K562 (cell line): ENCODE measurements at regions not wholly inside any gene's neighbourhood (a gene's known extent, or its start where the extent isn't known, plus 50 kb on each side); places are given as distances from the start of the nearest gene placed in this dataset.

ENCODE experiments used
- ARID2 ChIP-seq: fragments of 450-650 bp; IDR thresholded peaks from 2 replicates; pipeline ENCODE4 v1.6.1; 2017; ENCODE audit warnings: antibody characterized with exemption, mild to moderate bottlenecking
- POLR2A ChIP-seq: fragments of 450-650 bp; conservative IDR thresholded peaks from 2 replicates; pipeline ENCODE4 v1.6.1; 2016
- SP1 ChIP-seq: sonication (generic); formaldehyde crosslinking; IDR thresholded peaks from 2 replicates; pipeline ENCODE4 v1.8.1; 2022; ENCODE audit warnings: mild to moderate bottlenecking, missing genetic modification reagents
- ZKSCAN1 ChIP-seq: fragments of 150-350 bp; IDR thresholded peaks from 2 replicates; pipeline ENCODE4 v1.6.1; 2016; ENCODE audit warnings: low read depth, low read length
- ZNF175 ChIP-seq: fragments of 200-800 bp; sonication (Bioruptor generic); IDR thresholded peaks from 2 replicates; pipeline ENCODE4 v1.6.1; 2016; ENCODE audit warnings: low read depth, mild to moderate bottlenecking, missing genetic modification characterization, missing compliant biosample characterization
- TF ChIP-seq, protein P1 (sequence below): sonication (generic); formaldehyde crosslinking; IDR thresholded peaks from 2 replicates; pipeline ENCODE4 v1.9.0; 2022; ENCODE audit warnings: mild to moderate bottlenecking, missing genetic modification reagents
- TF ChIP-seq, protein P2 (sequence below), 3 experiments: IDR thresholded peaks in 2 of 3; conservative IDR thresholded peaks in 1 of 3; 2 replicates each; pipeline ENCODE4 v1.5.1; 2011 to 2012; ENCODE audit warnings: low read length in 3 of 3, mild to moderate bottlenecking in 3 of 3, control low read depth in 2 of 3, improper control_type of control experiment in 1 of 3, inconsistent platforms in 1 of 3, low read depth in 1 of 3, mixed read lengths in 1 of 3, moderate library complexity in 1 of 3; ENCODE audit not compliant: insufficient read depth in 2 of 3
- TF ChIP-seq, protein P3 (sequence below): fragments of 250-450 bp; sonication (Bioruptor Pico); IDR thresholded peaks from 2 replicates; pipeline ENCODE4 v1.8.0; 2021; ENCODE audit warnings: mild to moderate bottlenecking, moderate library complexity
- TF ChIP-seq, protein P4 (sequence below): fragments of 200-400 bp; formaldehyde crosslinking; IDR thresholded peaks from 2 replicates; pipeline ENCODE4 v1.6.1; 2017; ENCODE audit warnings: mild to moderate bottlenecking, low read depth, low read length, moderate library complexity
- TF ChIP-seq, protein P5 (sequence below), 2 experiments: fragments of 450-650 bp; formaldehyde crosslinking in 1 of 2; IDR thresholded peaks; 2 replicates each; pipeline versions ENCODE4 v1.4.0 to v1.6.1; 2014 to 2020; ENCODE audit warnings: mild to moderate bottlenecking in 2 of 2, borderline replicate concordance in 1 of 2, low read depth in 1 of 2
- TF ChIP-seq, protein P6 (sequence below): sonication (generic); formaldehyde crosslinking; IDR thresholded peaks from 2 replicates; pipeline ENCODE4 v1.8.1; 2023; ENCODE audit warnings: mild to moderate bottlenecking, missing genetic modification reagents

DNA sequence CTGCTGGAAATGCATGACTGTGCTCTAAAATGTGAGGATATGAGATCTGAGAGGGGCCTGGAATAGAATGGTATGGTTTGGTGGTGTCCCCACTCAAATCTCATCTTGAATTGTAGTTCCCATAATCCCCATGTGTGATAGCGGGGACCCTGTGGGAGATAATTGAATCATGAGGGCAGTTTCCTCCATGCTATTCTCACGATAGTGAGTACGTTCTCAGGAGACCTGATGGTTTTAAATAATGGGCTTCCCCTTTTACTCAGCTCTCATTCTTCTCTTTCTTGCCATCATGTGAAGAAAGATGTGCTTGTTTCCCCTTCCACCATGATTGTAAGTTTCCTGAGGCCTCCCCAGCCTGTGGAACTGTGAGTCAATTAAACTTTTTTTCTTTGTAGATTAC, 133.6 kb upstream of the ADAMTS16 start:
- TF ChIP-seq ZNF175 (CRISPR knock-in tag), result no peak
- TF ChIP-seq, protein P1, sequence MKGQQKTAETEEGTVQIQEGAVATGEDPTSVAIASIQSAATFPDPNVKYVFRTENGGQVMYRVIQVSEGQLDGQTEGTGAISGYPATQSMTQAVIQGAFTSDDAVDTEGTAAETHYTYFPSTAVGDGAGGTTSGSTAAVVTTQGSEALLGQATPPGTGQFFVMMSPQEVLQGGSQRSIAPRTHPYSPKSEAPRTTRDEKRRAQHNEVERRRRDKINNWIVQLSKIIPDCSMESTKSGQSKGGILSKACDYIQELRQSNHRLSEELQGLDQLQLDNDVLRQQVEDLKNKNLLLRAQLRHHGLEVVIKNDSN (CRISPR knock-in tag), result no peak
- TF ChIP-seq, protein P2, sequence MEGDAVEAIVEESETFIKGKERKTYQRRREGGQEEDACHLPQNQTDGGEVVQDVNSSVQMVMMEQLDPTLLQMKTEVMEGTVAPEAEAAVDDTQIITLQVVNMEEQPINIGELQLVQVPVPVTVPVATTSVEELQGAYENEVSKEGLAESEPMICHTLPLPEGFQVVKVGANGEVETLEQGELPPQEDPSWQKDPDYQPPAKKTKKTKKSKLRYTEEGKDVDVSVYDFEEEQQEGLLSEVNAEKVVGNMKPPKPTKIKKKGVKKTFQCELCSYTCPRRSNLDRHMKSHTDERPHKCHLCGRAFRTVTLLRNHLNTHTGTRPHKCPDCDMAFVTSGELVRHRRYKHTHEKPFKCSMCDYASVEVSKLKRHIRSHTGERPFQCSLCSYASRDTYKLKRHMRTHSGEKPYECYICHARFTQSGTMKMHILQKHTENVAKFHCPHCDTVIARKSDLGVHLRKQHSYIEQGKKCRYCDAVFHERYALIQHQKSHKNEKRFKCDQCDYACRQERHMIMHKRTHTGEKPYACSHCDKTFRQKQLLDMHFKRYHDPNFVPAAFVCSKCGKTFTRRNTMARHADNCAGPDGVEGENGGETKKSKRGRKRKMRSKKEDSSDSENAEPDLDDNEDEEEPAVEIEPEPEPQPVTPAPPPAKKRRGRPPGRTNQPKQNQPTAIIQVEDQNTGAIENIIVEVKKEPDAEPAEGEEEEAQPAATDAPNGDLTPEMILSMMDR (IDR thresholded peaks at IDR 0.05 in 2 of 3, conservative IDR thresholded peaks at IDR 0.05 in 1 of 3; ENCODE audit: insufficient read depth in 2 of 3, low read depth in 1 of 3, low read length in 3 of 3), result no peak
- TF ChIP-seq, protein P3, sequence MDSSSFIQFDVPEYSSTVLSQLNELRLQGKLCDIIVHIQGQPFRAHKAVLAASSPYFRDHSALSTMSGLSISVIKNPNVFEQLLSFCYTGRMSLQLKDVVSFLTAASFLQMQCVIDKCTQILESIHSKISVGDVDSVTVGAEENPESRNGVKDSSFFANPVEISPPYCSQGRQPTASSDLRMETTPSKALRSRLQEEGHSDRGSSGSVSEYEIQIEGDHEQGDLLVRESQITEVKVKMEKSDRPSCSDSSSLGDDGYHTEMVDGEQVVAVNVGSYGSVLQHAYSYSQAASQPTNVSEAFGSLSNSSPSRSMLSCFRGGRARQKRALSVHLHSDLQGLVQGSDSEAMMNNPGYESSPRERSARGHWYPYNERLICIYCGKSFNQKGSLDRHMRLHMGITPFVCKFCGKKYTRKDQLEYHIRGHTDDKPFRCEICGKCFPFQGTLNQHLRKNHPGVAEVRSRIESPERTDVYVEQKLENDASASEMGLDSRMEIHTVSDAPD (CRISPR knock-in tag), result no peak
- TF ChIP-seq, protein P4, sequence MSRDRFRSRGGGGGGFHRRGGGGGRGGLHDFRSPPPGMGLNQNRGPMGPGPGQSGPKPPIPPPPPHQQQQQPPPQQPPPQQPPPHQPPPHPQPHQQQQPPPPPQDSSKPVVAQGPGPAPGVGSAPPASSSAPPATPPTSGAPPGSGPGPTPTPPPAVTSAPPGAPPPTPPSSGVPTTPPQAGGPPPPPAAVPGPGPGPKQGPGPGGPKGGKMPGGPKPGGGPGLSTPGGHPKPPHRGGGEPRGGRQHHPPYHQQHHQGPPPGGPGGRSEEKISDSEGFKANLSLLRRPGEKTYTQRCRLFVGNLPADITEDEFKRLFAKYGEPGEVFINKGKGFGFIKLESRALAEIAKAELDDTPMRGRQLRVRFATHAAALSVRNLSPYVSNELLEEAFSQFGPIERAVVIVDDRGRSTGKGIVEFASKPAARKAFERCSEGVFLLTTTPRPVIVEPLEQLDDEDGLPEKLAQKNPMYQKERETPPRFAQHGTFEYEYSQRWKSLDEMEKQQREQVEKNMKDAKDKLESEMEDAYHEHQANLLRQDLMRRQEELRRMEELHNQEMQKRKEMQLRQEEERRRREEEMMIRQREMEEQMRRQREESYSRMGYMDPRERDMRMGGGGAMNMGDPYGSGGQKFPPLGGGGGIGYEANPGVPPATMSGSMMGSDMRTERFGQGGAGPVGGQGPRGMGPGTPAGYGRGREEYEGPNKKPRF, result no peak
- TF ChIP-seq, protein P5, sequence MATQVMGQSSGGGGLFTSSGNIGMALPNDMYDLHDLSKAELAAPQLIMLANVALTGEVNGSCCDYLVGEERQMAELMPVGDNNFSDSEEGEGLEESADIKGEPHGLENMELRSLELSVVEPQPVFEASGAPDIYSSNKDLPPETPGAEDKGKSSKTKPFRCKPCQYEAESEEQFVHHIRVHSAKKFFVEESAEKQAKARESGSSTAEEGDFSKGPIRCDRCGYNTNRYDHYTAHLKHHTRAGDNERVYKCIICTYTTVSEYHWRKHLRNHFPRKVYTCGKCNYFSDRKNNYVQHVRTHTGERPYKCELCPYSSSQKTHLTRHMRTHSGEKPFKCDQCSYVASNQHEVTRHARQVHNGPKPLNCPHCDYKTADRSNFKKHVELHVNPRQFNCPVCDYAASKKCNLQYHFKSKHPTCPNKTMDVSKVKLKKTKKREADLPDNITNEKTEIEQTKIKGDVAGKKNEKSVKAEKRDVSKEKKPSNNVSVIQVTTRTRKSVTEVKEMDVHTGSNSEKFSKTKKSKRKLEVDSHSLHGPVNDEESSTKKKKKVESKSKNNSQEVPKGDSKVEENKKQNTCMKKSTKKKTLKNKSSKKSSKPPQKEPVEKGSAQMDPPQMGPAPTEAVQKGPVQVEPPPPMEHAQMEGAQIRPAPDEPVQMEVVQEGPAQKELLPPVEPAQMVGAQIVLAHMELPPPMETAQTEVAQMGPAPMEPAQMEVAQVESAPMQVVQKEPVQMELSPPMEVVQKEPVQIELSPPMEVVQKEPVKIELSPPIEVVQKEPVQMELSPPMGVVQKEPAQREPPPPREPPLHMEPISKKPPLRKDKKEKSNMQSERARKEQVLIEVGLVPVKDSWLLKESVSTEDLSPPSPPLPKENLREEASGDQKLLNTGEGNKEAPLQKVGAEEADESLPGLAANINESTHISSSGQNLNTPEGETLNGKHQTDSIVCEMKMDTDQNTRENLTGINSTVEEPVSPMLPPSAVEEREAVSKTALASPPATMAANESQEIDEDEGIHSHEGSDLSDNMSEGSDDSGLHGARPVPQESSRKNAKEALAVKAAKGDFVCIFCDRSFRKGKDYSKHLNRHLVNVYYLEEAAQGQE (IDR thresholded peaks at IDR 0.05; ENCODE audit: borderline replicate concordance), result no peak
- TF ChIP-seq, protein P5 (CRISPR knock-in tag; IDR thresholded peaks at IDR 0.05; ENCODE audit: low read depth), result no peak
- TF ChIP-seq, protein P6, sequence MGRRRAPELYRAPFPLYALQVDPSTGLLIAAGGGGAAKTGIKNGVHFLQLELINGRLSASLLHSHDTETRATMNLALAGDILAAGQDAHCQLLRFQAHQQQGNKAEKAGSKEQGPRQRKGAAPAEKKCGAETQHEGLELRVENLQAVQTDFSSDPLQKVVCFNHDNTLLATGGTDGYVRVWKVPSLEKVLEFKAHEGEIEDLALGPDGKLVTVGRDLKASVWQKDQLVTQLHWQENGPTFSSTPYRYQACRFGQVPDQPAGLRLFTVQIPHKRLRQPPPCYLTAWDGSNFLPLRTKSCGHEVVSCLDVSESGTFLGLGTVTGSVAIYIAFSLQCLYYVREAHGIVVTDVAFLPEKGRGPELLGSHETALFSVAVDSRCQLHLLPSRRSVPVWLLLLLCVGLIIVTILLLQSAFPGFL (CRISPR knock-in tag), result no peak
- no peak for TF ChIP-seq ARID2
- no peak for TF ChIP-seq POLR2A
- TF ChIP-seq SP1, result no peak
- TF ChIP-seq ZKSCAN1, result no peak
